KBM-7 (cell line): ENCODE measurements at regions not wholly inside any gene's neighbourhood (a gene's known extent, or its start where the extent isn't known, plus 50 kb on each side); places are given as distances from the start of the nearest gene placed in this dataset.
"Not testable (repeated sequence)": the region's sequence is repeated elsewhere in the genome, so short reads cannot be mapped to it uniquely, and the experiment has no call there.

Experiments
- DNase-seq: peaks from one replicate; pipeline ENCODE4 v3.0.0-alpha.2; 2015
- in situ Hi-C: fragments of 300-500 bp; cut with MboI; formaldehyde crosslinking; loops from 2 replicates; pipeline ENCODE4 v1.14.3; 2020; ENCODE audit warnings: low sequenced_read_pairs, low pct_unique_long_range_greater_than_20kb, mixed read lengths

- in situ Hi-C loops, DNase-seq: not testable (repeated sequence)
Measured at GRCh38 chr16:72729552-72729951, 318.4 kb downstream of the ZFHX3 start.

- DNase-seq = no peak
- in situ Hi-C loops = no loop called here
Measured at GRCh38 chr16:72728516-72728915, 319.4 kb downstream of the ZFHX3 start.

- in situ Hi-C loops = no loop called here
- no peak for DNase-seq
Measured at GRCh38 chr16:72727565-72727964, 320.4 kb downstream of the ZFHX3 start.

DNA sequence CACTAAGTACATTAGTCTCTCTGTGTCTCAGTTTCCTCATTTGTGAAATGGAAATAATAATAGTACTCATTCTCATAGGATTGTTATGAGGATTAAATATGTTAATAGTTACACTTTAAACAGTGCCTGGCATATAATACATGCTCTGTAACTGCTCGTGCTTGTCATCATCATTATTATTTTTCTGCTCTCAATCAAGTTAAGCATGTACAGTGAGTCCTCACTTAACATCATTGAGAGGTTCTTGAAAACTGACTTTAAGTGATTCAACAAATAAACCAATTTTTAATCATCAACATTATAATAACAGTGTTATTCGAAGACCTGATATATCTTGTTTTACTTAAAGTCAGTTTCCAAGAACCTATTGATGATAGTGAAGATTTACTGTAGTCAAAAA lies 322.3 kb downstream of the ZFHX3 start:
- in situ Hi-C loops = no loop called here
- DNase-seq = no peak

DNA sequence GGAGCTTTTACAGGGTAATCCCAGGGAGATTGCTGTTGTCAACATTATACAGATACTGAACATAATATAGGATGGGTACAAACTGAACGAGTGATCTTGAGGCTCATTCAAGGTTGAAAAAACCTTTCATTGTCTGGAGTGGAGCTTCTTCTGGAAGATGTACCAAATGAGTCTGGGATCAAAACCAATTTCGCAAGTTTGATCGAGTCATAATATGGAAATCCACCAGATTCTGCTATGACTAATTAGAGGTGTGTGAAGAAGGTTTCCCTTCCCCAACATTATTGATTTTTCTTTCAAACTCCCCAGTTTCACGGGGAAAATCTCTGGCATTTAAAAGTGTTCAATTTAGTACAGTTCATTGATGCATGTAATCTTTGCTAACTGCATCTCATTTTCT lies 324.1 kb downstream of the ZFHX3 start:
- in situ Hi-C loops = no loop called here
- DNase-seq = no peak

GRCh38 chr16:72722552-72722951 lies 325.4 kb downstream of the ZFHX3 start:
- in situ Hi-C loops = no loop called here
- DNase-seq = no peak

- in situ Hi-C loops = no loop called here
- DNase-seq = no peak
Measured at GRCh38 chr16:72721981-72722380, 325.9 kb downstream of the ZFHX3 start.

- no peak for DNase-seq
- in situ Hi-C loops = no loop called here
Measured at GRCh38 chr16:72715267-72715666, 332.7 kb downstream of the ZFHX3 start.

DNA sequence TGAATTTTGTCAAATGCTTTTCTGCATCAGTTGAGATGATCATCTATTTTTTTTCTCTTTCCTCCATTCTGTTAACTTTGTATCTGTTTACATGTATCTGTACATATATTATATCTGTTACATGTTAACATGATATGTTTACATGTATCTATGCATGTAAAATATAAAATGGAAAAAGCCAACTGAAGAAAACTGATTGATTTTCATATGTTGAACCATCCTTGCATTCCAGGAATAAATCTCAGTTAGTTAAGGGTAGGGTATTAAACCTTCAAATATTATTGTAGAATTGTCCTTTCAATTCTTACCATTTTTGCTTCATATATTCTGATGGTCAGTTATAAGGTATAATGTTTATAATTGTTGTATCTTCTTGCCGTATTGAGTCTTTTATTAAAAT lies 336.1 kb downstream of the ZFHX3 start:
- in situ Hi-C loops = no loop called here
- no peak for DNase-seq

DNA sequence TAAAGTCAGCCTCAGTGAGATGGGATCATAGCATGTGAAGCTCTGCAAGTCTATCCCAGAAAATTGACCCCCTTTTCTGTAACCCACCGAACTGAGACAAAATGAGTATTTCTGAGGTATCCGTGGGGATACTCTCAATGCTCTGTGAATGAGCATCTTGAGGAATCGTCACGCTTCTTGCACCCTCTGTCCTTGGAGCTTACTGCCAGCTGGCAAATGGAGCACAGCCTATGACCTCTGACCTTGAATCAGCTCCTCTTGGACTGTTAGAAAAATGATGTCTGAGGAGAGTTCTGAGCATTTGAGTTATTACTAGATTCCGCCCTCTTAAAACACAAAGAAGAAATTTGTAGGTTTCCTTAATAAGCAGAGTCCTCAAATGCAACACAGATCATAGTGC lies 342.1 kb downstream of the ZFHX3 start:
- DNase-seq = no peak
- in situ Hi-C loops = no loop called here

DNA sequence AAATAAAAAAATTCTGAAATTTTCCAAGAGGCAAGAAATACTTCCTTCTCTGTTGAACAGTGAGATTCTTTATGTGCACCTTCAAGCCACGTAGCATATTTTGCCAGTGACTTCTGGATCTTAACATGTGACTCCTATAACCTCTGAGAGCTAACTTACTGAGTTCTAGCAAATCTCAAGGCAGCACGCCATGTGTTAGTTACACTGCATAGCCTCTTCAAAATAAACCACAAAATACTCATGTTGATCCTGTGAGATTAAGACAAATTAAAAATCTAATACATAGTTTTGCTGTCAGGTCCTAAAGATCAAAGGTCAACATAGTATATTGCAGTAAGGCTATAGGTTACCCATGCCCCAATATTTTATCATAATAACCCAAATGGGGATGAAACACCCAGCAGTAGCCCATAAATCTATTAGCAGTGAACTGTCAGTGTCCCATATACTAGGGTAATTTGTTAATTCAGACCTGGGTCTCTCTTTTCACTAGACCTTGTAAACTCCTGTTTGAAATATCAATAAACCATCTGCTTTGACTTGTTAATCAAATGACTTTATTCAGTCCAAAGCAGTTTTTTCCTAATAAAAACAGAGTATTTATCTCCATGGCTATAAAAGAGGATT lies 343.1 kb downstream of the ZFHX3 start:
- in situ Hi-C loops = no loop called here
- no peak for DNase-seq

DNA sequence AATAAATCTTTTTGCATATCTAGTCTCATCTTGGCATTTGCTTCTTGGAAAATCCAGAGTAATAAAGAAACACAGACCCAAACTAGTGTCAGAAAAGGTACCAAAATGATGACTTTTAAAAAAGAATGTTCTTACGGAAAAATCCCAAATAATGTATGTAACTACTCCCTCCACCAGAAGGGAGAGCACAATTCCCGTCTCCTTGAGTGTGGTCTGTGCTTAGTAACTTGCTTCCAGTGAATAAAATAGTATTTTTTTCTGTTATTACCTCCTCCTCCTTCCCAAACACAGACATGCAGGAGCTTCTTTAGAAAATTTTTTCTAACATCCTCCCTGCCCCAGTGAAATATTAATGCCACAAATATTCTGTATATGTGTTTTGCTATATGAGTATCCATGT lies 358.1 kb downstream of the ZFHX3 start:
- in situ Hi-C loops = no loop called here
- DNase-seq = no peak

- in situ Hi-C loops = no loop called here
- DNase-seq = no peak
Measured at GRCh38 chr16:72680732-72681131, 367.2 kb downstream of the ZFHX3 start.

DNA sequence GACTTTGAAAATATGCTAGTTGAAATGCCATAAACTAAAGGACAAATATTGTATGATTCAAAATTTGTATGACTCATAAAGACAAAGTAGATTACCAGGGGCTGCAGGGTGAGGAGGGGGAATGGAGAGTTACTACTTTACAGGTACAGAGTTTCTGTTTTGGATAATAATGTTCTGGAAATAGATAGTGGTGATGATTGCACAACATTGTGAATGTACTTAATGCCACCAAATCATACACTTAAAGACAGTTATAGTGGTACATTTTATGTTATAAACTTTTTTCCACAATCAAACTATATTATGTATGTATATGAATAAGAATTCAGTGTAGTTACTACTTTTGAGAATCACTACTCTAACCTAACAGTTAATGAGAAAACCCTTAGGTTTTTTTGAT lies 368.1 kb downstream of the ZFHX3 start:
- no peak for DNase-seq
- in situ Hi-C loops = no loop called here

- in situ Hi-C loops = no loop called here
Measured at GRCh38 chr16:72677662-72678447, 370.1 kb downstream of the ZFHX3 start.

DNA sequence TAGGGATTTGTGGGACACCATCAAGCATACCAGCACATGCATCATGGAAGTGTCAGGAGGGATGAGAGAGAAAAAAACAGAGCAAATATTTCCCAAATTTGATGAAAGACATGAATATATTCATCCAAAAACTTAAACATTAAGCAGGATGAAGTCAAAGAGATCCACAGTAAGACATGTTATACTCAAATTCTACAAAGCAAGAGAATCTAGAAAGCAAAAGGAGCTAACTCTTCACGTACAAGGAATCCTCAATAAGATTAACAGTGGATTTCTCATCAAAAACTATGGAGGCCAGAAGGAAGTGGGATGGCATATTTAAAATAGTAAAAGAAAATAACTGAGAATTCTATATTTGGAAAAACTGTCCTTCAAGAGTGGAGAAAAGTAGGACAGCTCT lies 374.8 kb downstream of the ZFHX3 start:
- in situ Hi-C loops = no loop called here
- DNase-seq = no peak

More at GRCh38 chr16:72677662-72678447, 370.1 kb downstream of the ZFHX3 start:
- DNase-seq = no peak

DNA sequence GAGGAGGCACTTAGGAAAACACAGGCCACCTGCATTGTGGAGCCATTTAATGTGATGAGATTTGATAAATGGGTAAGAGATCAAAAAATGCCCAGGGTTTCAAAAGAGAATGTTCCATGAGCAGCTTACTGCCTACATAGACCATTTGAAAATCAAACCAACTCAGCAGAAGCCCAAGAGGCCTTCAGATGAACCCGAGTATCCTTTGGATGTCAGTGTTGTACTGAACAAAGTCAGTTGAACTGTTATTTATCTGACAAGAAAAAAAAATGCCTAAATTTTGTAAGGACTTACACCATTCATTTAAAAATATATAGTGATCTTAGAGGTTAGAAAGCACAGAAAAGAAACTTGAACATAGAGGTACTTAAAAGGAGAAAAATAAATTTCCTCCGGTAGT lies 381.7 kb downstream of the ZFHX3 start:
- in situ Hi-C loops = no loop called here
- peak; percentile 33 for DNase-seq

- in situ Hi-C loops = no loop called here
- peak; percentile 11 for DNase-seq
Measured at GRCh38 chr16:72665701-72666100, 382.2 kb downstream of the ZFHX3 start.

- peak; percentile 97 for DNase-seq
- in situ Hi-C loops = no loop called here
Measured at GRCh38 chr16:72664509-72665408, 383.2 kb downstream of the ZFHX3 start.

GRCh38 chr16:72664056-72664508 lies 383.8 kb downstream of the ZFHX3 start:
- in situ Hi-C loops = no loop called here
- no peak for DNase-seq
